Fibroblast of upper back skin (primary cell): ENCODE measurements at regions not wholly inside any gene's neighbourhood (a gene's known extent, or its start where the extent isn't known, plus 50 kb on each side); places are given as distances from the start of the nearest gene placed in this dataset.
"Not testable (repeated sequence)": the region's sequence is repeated elsewhere in the genome, so short reads cannot be mapped to it uniquely, and the experiment has no call there.

ENCODE experiments used
- DNase-seq: peaks from one replicate; pipeline ENCODE4 v3.0.0-alpha.2; 2013

DNA sequence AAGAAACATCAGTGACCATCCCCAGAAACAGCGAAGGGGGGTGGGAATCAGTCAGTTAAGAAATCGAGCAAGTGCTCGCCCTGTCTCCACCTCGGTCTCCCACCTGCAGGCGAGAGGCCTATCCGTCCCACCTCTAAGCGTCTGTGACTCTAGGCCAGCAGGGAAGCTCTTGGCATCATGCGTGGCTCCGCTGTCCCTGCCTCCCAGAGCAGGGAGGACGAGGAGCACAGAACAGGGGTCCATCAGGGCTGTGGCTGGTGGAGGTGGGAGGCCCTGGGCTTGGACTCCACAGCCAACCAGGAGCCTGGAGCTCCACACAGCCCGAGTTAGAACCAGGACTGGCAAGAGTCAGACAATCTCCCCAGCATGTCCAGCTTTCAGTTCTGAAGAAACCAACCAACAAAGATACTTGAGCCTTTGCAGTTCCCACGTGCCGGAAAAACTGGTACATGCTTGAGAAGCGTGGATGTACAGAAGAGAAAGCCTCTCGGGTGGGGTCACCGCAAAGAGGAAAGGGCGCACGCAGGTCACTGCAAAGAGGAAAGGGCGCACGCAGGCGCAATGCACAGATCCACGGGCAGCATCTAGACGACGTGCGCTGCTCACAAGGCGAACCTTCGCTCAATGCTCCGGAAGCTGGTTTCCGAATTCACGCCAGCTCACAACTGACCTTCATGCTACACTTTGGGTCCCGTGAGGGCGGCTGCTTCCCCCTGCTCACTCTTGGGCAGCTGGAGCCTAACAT lies 104.5 kb upstream of the ALKAL2 start:
- no peak for DNase-seq

DNA sequence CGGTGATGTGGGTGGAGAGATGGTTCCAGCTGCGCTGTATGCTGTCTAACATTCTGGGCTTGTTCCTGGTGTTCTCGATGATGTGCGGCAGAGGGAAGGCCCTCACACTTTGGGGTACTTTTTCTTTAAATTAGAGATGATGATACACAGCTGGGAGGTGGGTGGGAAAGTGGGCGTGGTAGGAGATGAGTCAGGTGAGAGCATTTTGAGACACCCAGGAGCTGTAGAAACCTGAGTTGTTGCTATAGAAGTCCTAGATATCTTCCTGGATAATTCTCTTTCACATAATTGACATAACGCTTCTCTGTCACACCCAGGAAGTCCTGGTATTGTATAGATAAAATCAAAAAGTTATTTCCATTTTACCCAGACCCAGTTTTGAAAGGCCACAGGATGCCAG lies 103.8 kb upstream of the ALKAL2 start:
- no peak for DNase-seq

DNA sequence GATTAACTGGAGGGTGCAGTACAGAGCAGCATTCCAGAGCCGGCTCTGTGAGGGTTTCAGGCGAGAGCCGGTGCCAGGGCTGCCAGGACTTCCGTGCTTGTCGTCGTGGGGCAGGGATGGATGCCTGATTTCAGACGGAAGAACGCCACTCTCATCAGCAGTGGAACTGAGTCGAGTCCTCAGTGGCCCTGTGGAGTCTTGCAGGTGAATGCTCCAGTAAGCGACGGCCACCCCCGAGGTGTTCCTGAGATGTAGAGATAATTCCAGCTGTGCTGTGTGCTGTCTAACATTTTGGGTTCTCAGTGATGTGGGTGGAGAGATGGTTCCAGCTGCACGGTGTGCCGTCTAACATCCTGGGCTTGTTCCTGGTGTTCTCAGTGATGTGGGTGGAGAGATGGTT lies 103.1 kb upstream of the ALKAL2 start:
- no peak for DNase-seq

DNA sequence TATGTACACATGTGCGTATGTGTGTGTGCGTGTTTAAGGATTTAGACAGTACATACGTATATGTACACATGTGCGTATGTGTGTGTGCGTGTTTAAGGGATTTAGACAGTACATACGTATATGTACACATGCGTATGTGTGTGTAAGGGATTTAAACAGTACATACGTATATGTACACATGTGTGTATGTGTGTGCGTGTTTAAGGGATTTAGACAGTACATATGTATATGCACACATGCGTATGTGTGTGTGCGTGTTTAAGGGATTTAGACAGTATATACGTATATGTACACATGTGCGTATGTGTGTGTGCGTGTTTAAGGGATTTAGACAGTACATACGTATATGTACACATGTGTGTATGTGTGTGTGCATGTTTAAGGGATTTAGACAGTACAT lies 102.1 kb upstream of the ALKAL2 start:
- not testable (repeated sequence) for DNase-seq

DNA sequence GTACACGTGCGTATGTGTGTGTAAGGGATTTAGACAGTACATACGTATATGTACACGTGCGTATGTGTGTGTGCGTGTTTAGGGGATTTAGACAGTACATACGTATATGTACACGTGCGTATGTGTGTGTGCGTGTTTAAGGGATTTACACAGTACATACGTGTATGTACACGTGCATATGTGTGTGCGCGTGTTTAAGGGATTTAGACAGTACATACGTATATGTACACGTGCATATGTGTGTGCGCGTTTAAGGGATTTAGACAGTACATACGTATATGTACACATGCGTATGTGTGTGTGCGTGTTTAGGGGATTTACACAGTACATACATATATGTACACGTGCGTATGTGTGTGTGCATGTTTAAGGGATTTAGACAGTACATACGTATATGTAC lies 100.9 kb upstream of the ALKAL2 start:
- DNase-seq = not testable (repeated sequence)

DNA sequence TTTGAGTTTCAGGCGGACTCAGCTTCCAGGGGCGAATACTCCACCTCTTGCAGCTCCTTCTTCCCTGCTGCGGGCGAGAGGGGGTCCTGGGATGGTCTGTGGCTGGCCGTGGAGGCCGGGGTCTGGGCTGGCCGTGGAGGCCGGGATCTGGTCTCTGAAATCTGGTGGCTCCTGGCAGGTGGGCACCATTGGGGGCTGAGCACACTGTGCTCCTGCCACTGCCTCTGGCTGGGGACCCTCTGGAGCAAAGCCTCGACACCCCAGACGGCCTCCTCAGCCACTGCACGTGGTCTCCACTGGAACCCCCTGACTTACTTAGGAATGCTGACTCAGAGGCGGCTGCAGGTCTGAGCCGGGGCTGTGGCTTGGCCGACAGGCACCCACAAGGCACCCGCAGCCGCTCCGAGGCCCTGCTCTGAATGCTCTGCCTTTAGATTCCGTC lies 100.1 kb upstream of the ALKAL2 start:
- no peak for DNase-seq

DNA sequence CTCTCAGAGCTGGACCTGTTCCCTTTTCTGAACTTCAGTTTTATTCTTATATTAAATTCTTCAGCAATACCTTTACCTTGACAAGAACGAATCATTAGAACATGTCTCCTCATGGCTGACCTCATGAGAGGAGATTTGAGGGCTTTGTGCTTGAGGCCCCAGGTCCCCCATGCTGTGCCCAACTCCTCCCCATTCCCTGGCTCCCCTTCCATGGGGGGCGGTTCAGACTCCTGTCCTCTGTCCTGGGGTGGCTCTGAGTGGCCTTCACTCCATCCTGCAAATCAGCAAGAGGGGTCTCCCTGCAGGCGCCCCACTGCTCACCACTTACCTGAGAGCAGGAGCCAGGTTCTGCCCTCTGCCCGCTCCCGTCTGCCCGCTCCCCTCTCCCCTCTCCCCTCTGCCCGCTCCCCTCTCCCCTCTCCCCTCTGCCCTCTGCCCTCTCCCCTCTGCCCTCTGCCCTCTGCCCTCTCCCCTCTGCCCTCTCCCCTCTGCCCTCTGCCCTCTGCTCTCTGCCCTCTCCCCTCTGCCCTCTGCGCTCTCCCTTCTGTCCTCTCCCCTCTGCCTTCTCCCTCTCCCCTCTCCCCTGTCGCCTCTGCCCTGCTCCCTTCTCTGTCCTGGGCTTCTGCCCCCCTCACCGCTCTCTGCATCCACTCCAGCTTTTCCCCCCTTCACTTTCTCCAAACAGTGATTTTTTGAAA lies 98.7 kb upstream of the ALKAL2 start:
- DNase-seq = no peak

DNA sequence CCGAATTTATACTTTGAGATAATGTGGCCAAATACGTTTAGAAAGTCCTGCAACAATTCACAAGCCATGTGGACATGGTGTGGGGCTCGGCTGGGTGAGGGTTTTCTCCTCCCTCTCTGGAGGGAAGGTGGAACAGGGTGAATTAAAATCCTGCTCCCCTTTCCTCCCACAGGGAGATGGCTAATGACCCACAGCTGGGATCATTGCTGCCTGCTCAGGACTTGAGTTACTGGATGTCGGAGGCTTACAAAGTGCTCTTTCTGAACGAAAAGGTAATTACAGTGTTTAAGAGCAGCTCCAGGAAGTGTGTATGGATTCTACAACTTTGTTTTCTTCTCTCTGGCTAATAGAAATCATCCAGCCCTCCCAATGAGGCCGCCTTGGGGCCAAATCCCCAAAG lies 97.9 kb upstream of the ALKAL2 start:
- DNase-seq = no peak

DNA sequence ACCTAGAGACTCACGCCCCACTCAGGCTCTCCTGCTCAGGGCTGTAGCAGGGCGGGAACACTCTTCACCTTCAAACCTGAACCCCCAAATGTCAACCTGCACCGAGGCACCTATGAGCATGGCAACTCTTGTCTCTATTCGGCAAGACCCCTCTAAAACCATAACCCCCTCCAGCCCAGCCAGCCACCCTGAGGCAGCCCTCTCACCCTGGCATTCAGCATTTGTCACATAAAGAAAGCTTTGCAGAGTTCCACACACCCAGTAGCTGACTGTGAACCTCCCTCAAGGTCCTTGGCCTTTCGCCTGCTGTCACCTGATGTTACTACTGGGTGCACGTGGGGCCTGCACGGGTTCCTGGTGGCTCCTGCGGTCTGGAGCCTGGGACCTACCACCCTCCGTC lies 97.2 kb upstream of the ALKAL2 start:
- DNase-seq = no peak

DNA sequence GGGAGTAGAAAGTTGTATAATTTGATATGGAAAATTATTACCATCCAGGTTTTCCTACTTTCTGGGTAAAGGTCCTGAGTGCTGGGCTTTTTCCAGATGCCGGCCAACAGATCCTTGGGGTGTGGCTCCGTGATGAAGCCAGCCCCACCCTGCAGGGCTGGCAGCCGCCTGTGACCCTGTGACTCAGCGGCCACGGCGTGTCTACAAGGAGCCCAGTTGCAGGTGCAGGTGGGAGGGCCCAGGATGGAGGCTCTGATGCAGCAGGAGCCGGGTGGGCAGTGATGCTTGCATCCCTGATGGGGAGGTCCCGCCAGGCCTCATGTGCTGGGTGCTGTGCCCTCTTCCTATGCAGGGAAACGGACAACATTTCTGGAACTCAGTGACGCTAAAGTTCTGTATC lies 96.0 kb upstream of the ALKAL2 start:
- DNase-seq = no peak

DNA sequence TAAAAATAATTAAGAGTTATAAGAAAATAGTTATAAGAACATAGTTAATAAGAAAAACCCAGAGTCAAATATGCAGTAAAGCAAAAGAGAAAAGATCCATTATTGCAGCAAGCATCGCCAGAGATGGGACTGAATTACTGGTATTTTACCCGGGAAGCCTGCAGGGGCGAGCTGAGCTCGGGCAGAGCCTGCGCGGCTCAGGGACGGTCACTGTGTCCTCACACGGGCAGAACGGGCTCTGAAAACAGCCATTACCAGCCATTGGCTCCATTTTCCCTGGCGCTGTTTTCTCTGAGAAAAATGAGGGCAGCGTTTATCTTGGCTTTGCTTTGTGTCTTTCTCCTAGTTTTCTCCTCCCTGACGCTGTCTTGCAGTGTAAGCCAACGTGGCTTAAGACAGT lies 95.3 kb upstream of the ALKAL2 start:
- DNase-seq = no peak

DNA sequence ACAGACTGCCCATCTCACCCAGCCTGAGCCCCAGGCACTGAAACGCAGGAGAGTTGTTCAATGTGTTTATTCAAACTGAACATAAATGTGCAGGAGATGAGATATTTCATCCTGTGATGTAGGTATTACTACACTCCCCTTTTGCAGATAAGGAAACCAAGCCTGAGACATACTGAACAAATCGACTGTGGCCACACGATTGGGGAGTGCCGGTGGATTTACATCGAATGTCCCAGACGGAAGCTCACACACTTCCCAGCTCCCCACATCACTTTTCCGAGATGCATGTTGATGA lies 94.8 kb upstream of the ALKAL2 start:
- DNase-seq = no peak

DNA sequence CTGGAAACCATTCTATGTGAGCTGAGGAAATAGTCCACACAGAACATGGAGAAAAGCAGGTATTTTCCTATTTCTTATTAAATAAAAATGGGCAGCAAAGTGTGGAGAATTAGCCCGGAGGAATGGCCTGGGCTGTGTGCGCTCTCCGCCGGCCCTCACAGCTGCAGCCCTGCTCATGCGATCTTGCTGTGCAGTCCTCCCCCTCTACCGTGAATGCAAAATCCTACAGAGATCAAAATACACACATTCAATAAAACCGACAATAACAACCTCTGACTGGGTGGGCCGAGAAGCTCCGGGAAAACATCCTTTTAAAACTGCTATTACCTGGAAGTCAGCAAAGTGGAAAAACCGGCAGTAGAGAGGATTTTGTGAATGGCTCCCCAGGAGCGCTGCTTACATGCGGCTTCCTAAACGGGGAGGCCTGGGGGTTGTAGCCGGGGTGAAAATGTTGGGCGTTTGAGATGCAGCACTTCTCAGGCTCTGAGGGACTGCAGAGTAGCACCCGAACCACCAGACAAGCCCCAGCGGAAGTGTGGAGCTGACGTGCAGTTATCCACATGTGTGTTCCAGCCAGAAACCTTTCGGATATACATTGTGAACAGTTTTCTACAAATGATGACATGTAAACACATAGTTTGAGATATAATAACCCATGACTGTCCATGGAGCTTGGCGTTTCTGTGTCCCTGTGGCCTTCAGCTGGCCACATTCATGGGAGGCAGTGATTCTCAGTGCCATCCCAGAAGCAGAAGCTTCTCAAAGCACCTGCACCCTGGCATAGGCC lies 94.2 kb upstream of the ALKAL2 start:
- DNase-seq = no peak

DNA sequence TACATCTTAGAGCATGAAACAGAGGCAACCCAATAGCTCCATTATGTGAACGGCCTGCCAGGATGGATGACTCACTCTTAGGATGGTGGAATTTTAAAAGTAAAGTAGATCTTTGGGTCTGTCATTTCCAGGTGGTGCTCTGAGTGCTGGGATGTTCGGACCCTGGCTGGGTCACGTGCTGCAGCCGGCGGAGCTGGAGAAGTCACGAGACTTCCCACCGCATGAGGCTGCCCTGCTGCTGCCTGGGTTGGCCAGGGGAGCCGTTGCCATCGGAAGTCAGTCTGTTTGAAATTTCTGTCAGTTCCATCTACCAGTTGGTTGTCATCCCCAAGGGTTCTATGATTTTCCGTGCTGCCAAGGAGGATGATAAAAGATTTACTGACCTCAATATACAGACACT lies 93.3 kb upstream of the ALKAL2 start:
- no peak for DNase-seq

DNA sequence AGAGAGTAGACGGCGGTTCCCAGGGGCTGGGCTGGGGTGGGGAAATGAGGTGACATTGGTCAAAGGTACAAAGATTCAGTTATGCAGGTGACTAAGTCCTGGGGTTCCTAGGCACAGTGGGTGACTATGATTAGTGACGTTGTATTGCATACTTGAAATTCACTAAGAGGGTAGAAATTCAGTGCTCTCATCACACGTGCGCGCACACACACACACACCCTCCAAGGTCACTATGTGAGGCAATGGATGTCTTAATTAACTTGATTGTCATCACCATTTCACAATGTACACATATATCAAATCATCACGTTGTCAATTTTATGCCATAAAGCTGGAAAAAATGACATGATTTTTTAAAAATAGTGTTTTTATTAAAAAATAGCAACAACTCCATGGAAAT lies 92.9 kb upstream of the ALKAL2 start:
- no peak for DNase-seq

DNA sequence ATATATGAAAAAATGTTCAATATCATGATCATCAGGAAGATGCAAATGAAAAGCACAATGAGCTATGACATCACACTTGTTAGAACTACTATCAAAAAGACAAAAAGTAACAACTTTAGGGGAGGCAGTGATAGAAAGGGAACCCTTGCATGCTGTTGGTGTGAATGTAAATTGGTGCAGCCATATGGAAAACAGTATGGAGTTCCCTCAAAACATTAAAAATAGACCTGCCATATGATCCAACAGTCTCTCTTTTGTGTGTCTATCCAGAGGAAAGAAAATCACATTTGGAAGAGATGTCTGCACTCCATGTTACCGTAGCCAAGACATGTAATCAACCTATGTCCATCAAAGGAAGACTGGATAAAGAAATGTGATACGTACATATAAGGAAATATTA lies 92.3 kb upstream of the ALKAL2 start:
- DNase-seq = no peak

DNA sequence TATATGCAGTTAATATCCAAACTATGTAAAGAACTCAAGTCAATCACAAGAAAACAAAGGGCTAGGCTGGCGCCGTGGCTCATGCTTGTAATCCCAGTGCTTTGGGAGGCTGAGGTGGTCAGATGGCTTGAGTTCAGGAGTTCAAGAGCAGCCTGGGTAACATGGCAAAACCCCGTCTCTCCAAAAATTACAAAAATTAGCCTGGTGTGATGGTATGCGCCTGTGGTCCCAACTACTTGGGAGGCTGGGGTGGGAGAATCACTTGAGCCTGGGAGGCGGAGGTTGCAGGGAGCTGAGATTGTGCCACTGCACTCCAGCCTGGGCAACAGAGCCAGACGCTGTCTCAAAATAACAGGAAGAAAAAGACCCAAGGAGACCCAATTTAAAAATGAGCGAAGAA lies 91.9 kb upstream of the ALKAL2 start:
- DNase-seq = no peak

DNA sequence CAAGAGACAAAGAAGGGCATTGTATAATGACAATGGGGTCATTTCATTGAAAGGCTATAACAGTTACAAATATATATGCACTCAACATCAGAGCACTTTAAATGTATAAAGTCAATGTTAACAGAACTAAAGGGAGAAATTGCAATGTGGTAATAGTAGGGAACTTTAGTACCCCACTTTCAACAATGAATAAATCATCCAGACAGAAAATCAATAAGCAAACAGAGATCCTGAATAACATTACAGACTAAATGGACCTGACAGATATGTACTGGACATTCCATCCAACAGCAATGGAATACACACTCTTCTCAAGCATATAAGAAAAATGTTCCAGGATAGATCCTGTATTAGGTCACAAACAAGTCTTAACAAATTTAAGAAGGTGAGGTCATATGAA lies 90.5 kb upstream of the ALKAL2 start:
- no peak for DNase-seq

DNA sequence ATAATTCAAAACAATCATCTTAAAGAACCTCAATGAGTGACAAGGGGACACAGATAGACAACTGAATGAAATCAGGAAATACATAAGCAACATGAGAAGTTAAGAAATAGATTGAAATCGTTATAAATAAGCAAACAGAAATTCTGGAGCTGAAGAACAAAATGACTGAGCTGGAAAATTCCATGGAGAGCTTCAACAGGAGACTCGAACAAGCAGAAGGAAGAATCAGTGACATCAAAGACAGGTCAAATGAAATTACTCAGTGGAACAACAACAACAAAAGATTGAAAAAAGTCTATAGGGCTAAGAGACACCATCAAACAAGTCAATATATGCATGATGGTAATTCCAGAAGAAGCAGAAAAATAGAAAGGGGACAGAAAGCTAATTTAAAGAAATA lies 89.5 kb upstream of the ALKAL2 start:
- no peak for DNase-seq

DNA sequence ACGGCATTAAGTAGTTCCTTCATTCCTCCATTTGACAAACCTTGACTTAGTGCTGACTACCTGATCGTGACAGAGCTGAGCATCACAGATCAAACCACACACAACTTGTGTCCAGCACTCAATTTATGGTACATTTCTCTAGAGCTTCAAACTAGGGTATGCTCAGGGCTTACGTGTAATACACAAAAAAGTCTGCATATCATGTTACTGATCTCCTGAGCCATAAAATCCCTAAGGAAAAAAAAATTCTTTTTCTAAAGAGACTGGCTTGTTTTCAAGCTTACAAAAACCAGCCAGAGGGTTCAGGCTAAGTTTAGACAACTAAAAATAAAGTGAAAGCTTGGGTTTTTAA lies 88.0 kb upstream of the ALKAL2 start:
- DNase-seq = no peak

DNA sequence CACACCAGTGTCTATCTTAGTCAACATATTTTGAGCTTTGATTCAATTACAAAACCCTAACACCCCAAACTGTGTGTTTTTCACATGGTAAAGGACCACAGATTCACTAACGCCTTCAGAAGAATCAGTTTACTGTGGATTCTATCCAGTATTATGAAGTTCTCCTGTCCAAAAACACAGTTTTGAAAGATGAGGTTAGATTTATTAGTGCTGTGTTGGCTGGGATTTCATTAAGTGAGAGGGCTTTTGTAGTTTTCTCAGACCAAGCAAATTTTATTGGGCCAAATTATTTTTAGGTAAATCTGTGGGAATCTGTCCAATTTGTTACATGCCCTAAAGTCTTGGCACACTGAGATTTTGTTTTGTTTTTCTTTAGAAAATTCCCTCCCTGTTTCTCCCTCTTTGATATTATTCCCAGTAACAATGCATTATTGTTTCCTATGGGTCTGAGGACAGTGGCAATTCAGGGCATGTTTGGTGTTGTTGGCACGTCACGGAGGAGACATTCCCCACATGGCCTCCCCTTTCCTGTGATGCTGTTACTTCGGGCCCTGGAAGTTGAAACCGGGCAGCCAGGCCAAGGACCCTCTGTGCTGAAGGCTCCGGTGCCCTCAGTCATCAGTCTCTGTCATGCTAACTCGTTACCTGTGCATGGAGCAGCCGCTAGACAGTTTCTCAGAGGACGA lies 87.5 kb upstream of the ALKAL2 start:
- no peak for DNase-seq

DNA sequence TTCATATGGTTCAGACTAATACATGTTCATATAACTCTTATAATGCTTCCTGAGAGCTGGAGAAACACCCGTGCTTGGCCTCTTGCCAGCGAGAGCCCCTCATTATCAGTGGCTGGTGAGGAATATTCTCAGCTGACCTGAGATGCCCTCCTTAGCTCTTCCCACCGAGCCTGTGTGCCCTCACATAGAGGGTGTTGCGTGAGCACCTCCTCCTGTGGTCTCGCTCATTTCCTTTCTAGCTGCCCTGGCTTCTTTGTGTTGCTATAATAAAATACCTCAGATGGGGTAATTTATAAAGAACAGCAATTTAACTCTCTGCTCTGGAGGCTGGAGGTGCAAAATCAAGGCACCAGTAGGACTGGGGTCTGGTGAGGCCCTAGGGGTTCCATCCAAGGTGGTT lies 80.5 kb upstream of the ALKAL2 start:
- DNase-seq = no peak

DNA sequence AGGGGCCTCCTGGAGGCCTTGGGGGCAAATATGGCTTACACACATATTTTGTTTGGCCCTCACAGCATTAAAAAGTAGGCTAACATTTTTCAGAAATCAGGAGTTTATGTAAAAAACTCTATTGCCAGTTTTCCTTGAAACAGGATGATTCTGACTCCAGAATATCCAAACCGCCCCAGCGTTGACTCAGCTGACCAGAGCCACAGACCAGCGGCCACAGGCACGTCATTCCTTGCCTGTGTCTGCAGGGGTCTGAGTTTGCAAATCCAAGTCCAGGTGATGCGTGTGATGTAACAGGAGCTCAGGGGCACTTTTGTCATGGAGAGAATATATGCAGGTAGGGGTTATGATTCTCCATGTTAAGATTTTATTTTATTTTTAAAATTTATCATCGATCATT lies 79.4 kb upstream of the ALKAL2 start:
- DNase-seq = no peak

DNA sequence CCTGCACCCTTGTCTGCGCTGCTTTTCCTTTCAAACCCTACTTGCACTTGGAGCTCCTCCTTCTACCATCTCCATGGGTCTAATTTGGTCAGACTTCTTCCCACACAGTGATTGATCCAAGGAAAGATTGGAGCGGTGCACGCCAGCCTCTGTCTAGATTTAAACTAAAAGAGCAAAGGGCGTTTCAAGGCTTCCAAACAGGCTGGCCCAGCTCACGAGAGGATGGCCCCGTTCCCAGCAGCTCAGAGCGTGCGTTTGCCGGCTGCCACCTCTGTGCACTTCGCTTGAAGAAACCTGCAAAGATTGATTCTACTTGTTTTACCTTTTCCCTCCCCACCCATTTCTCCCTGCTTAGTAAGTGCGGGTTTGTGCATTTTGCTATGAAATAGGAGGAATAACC lies 78.8 kb upstream of the ALKAL2 start:
- DNase-seq = no peak
